ENCODE measurements at regions not wholly inside any gene's neighbourhood (a gene's known extent, or its start where the extent isn't known, plus 50 kb on each side); places are given as distances from the start of the nearest gene placed in this dataset.
A peak's percentile ranks its signal among the peaks of the same experiment; 100 is the strongest.
"Not testable (repeated sequence)": the region's sequence is repeated elsewhere in the genome, so short reads cannot be mapped to it uniquely, and the experiment has no call there.

DNA sequence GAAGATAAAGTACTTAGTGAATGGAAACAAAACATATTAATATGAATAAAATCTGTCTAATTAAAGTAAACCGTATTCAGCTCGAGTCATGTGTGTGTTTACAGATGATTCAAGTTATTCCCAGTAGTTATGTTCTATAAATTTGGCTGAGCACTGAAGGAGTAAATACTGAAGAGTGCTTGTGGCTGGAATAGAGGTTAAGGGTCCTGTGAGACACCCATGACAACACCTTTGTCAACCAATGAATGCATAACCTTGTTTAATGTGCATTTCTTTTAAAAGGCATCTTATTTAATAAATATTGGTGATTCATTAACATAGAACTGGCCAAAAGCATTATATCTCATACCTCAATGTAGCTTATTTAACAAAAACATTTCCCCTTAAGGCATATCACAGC, 577.8 kb upstream of the SLITRK5 start:
- DNase-seq (ENCODE audit: low spot score), result no peak

- DNase-seq (ENCODE audit: low spot score), result no peak
These were observed 576.5 kb upstream of the SLITRK5 start for GRCh38 chr13:87094646-87095045.

DNA sequence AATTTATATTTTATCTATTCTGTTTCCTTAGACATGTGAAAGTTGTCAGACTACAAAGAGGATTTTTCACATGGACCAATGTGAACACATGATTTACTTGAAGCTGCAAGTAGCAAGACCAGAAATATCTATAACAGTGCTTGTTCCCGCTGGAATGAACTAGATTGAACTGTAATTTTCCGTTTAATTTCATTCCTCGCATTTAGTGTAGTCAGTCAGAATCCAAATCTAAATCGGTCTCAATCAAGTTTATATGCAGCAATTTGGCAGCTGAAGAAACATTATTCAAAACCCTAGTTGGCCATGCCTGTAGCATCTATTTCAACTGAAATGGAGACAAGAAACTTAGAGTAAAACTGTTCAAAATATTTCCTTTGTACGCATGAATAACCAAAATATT, 570.7 kb upstream of the SLITRK5 start:
- no peak for DNase-seq (ENCODE audit: low spot score)

DNA sequence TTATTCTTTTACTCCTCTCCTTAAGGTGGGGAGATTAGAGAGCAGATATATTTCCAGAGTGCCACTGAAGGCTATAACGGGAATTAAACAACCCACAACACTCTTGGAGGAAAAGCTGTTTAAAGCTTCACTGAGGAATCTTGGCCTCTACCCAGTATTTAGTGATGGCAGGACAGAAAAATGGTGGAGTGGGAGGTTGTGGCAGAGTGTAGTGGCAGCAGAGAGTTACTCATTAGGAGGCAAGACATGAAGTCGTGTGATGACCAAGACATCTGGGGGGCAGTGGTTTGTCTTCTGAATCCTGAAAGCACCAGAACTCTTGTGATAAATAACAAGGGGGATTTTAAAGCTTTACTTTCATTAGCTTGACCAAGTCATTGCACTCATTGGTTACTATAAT, 563.5 kb upstream of the SLITRK5 start:
- DNase-seq (ENCODE audit: low spot score), result no peak

DNA sequence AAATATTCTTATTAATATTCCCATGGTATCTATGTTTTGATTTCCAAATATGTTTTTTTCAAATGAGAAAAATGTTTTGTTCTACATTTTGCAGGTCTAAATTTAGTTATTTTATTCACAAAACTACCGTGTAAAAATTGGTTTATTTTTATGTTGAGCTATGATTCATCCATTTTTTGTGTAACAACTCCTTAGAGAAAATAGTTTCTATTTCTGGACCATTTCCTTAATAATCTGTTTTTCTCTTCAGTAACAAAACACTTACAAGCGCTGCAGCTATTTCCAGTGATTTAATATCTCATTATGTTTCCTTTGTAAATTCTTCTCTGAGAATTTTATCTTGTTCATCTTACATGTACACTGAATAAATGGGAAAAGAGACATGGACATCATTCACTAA, 550.7 kb upstream of the SLITRK5 start:
- DNase-seq (ENCODE audit: low spot score), result no peak

DNA sequence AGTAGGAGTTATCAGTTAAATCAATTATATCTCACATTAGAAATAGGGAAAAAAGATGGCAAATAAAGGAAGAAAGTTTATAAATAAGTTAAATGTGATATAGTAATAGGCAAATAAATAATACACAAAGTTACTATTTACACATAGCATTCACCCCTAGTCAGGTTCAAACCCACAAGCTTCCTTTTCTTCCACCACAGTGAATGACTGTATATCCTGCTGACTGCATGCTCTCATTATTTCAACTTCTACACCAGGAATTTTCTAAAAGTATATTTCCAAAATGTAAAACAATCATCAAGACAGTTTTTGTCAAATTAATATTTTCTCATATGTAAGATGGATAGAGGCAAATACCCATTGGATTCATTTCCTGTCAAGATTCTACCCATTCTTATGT, 548.6 kb upstream of the SLITRK5 start:
- no peak for DNase-seq (ENCODE audit: low spot score)

- DNase-seq (ENCODE audit: low spot score), result peak; percentile 35
These were observed 547.0 kb upstream of the SLITRK5 start for GRCh38 chr13:87123987-87124784.

- DNase-seq (ENCODE audit: low spot score), result no peak
These were observed 546.4 kb upstream of the SLITRK5 start for GRCh38 chr13:87124785-87125074.

GRCh38 chr13:87128036-87128435, 543.1 kb upstream of the SLITRK5 start:
- DNase-seq (ENCODE audit: low spot score), result no peak

- no peak for DNase-seq (ENCODE audit: low spot score)
These were observed 542.7 kb upstream of the SLITRK5 start for GRCh38 chr13:87128491-87128890.

DNA sequence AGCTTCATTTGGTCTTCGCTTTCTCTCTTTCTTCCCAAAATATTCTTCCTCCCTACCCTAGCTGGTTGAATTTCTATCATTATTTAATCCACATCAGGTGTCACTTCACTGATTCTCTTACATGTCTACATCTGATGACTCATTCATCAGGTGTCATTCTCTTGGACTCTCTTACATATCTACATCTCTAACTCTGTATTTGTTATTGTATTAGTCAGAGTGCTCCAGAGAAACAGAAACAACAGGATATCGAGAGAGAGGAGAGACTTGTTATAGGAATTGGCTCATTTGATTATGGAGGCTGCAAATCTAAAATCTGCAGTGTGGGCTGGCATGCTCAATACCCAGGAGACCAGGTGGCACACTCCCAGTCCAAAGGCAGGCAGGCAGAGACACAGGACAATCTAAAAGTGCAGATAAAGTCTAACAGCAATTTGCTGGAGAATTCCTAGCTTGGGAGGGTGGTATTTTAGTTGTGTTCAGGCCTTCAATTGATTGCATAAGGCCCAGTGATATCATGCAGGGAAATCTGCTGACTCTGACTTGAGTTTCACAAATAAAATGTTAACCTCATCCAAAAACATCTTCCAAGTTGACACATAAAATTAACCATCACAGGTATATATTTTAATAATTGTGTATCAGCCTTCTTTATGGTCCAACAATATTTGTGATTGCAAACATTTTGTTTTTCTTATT, 541.4 kb upstream of the SLITRK5 start:
- no peak for DNase-seq (ENCODE audit: low spot score)

DNA sequence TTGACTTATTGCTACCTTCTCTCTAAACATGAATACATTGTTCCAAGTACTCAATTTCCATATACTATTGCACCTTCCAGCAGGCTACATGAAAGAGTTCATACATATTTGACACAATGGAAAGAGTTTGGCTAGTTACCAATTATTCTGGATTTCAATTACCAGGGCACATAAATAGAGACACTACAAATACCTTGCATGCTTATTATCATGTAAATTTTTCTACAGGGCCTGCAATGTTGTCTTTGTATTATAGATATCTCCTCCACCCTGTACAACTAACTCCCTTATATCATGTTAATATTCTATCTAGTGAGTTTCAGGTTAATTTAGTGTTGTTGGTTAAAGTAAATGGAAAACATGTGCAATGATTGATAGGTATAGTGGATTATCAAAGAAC, 540.7 kb upstream of the SLITRK5 start:
- DNase-seq (ENCODE audit: low spot score), result no peak

DNA sequence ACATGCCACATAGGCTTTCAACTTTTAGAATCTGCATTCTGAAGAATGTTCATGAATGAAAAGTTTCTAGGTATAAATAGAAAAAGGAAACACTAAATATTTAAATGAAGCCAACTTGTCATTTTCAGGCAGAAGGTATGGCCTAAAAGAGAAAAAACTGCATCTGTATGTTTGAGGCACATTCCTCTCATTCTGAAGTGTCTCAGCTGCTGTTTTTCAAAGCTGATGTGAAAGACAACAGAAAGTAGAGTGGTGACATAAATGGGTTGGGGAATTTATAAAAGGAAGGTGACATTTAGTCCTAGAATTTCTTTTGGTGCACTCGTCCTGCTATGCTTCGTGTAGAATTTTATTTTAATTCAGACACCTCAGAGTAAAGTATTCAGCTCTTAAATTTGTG, 539.6 kb upstream of the SLITRK5 start:
- DNase-seq (ENCODE audit: low spot score), result no peak

DNA sequence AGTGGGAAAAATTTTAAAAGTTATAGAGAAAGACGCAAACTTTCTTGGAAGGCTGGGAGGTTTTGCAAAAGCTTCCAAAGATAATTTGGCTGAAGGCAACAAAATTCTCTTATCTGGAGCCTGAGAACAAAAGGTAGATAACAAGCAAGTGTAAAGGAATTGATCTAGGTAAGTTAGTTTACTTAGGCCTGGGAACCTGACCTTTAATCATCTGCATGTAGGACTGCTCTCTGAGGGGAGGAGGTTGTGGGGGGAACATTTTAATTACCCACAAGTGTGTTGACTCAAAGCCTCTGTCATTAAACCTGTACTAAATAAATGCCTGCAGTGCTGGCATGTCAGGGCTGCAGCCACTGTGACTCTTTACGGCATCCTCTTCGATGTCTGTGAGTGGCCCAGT, 532.3 kb upstream of the SLITRK5 start:
- DNase-seq (ENCODE audit: low spot score), result no peak

GRCh38 chr13:87147076-87147475, 524.1 kb upstream of the SLITRK5 start:
- no peak for DNase-seq (ENCODE audit: low spot score)

DNA sequence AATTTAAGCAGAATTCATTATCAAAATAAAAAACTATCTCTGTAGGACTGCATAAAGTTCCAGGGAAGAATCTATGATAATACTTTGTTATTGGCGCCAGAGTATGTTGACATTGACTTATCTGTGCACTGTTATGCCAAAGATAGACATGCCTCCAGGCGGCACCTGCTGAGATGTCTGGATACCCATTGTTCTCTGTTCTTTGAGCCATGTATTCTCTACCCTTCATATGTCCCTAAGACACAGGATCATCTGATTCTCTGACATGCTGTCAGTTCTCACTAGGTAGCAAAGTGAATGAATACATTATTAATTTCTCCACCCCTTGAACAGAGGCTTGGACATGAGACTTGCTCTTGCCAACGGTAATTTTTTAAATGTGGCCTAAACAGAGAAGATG, 517.8 kb upstream of the SLITRK5 start:
- DNase-seq (ENCODE audit: low spot score), result no peak

DNA sequence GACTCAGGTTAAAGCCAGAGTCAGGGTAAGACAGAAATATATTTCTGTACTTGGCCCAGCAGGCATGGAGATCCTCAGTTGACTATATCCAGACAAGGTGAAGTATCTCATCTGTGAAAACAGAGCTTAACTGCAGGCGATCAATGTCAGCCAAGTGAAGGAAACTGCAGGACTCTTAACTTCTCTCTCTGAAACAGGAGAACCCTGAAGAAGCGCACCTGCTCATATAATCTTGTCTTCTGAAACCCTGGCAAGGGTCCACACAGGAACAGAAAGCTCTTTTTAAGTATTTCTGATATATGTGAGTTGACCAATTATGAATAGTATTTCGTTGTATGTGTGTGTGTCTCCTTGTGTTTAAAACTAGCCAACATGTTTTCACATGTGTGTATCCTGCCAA, 504.8 kb upstream of the SLITRK5 start:
- no peak for DNase-seq (ENCODE audit: low spot score)

DNA sequence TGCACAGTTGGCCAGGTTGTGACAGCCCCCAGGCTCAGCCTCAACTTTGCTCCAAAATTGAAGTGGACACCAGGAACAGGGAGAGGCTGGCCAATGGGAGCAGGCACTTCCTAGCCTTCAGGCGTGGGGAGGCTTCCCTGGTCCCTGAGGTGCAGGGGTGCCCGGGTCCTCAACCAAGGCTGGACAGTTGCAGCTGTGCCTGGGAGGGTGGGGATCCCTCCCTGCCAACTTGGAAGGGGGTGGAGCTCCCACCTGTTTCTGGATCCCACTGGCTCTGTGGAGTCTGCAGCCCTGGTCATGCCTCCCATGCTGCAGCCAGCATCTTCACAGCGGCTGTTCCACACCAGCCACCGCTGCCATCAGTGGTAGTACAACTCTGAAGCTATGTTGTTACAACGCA, 502.8 kb upstream of the SLITRK5 start:
- DNase-seq (ENCODE audit: low spot score), result no peak

DNA sequence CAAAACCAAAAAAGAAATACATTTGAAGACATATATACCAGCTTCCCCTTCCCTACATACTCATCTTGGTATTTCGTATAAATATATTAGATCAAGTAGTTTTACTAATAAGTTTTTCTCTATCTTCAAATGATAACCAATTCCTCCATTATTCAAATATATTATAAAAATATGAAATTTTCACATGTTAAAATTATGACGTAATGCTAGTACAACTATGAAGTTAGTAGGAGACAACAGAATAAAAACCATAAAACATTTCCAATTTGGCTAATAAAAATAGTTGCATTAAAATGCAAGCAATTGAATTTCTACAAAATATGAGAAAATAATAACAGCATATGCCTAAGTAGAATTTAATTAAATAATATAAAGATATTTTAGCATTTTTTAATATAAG, 501.8 kb upstream of the SLITRK5 start:
- no peak for DNase-seq (ENCODE audit: low spot score)

DNA sequence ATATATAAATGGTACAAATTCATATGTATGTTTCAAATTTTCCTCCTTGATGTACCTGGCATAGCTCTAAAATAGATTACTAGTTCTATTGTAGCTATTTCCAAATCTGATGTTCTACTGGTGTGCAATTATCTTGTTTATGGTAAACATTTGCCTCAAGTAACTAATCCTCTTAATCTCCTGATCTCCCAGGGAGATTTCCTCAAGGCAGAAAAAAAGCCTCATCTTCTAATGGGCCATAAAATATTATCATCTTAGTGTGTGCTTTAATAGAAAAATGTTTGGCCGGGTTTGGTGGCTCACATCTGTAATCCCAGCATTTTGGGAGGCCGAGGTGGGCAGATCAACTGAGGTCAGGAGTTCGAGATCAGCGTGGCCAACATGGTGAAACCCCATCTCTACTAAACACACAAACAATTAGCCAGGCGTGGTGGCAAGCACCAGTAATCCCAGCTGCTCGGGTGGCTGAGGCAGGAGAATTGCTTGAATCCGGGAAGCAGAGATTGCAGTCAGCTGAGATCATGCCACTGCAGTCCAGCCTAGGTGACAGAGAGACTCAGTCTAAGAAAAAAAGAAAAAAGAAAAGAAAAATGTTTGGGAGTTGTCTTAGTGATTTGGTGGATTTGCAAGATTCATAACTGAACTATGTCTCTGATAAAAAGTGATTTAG, 498.9 kb upstream of the SLITRK5 start:
- no peak for DNase-seq (ENCODE audit: low spot score)

DNA sequence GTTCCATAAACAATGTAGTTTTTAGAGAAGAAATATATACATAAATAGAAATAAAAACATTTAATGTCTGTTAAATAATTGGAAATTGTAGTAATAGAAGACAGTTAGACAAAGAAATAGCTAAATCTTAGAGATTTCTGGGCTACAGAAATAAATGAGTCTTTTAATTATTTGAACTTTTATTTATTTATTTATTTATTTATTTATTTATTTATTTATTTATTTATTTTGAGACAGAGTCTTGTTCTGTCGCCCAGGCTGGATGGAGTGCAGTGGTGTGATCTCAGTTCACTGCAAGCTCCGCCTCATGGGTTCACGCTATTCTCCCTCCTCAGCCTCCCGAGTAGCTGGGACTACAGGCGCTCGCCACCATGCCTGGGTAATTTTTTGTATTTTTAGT, 486.0 kb upstream of the SLITRK5 start:
- DNase-seq (ENCODE audit: low spot score), result not testable (repeated sequence)

- not testable (repeated sequence) for DNase-seq (ENCODE audit: low spot score)
These were observed 484.5 kb upstream of the SLITRK5 start for GRCh38 chr13:87186647-87187046.

DNA sequence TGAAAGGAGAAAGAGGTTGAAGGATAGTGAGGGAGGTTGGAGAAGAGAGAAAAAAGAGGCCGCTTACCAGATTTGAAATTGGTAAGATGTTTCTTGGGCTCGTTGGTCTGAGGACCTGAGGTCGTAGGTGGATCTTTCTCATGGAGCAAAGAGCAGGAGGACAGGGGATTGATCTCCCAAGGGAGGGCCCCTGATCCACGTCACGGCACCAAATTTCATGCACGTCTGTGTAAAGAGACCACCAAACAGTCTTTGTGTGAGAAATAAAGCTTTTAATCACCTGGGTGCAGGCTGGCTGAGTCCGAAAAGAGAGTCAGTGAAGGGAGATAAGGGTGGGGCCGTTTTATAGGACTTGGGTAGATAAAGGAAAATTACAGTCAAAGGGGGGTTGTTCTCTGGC, 479.7 kb upstream of the SLITRK5 start:
- not testable (repeated sequence) for DNase-seq (ENCODE audit: low spot score)
